ENCODE measurements at regions not wholly inside any gene's neighbourhood (a gene's known extent, or its start where the extent isn't known, plus 50 kb on each side); places are given as distances from the start of the nearest gene placed in this dataset.

GRCh38 chr3:177646749-177647148 lies 449.5 kb upstream of the TBL1XR1 start:
- TF ChIP-seq POLR2A (IDR thresholded peaks at IDR 0.05): no peak
- TF ChIP-seq CTCF (IDR thresholded peaks at IDR 0.05): no peak
